D721Med (cell line): ENCODE measurements at regions not wholly inside any gene's neighbourhood (a gene's known extent, or its start where the extent isn't known, plus 50 kb on each side); places are given as distances from the start of the nearest gene placed in this dataset.

Experiments
- DNase-seq: peaks from one replicate; pipeline ENCODE4 v3.0.0; 2011; ENCODE audit warnings: low spot score; ENCODE audit not compliant: insufficient read length
- FAIRE-seq: peaks from 2 replicates; lab custom pipeline; 2011; peaks lifted over from hg19 to GRCh38; lab: Jason Lieb, UNC
- CTCF ChIP-seq: IDR thresholded peaks from 2 replicates; pipeline ENCODE4 v1.5.1; 2012; ENCODE audit warnings: mild to moderate bottlenecking, control low read depth; ENCODE audit not compliant: insufficient read depth; ENCODE audit errors: missing control alignments

DNA sequence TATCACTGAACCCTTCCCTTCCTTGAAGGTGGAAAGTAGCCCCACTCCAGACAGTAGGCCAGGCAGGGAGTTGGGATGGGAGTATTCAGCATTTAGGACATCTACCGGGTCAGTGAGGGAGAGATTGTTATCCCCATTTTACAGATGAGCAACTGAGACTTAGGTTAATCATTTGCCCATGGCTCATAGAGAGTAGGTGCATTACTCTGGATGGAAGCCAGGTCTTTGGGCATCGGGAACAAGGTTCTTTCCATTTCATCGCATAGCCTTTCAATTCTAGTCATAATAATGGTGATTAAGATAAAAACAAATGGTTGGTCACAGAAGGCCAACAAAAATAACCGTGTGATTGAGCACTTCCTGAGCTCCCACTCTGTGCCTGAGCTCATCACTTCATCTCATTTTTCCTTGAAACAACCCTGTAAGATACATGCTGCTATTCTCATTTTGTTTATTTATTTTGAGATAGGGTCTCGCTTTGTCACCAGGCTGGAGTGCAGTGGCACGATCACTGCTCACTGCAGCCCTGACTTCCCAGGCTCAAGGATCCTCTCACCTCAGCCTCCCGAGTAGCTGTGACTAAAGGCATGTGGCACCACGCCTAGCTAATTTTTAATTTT lies 64.8 kb downstream of the NAV1 start:
- TF ChIP-seq CTCF, result no peak
- no peak for DNase-seq
- FAIRE-seq, result no peak

- FAIRE-seq, result no peak
- TF ChIP-seq CTCF, result no peak
- DNase-seq, result no peak
Measured at GRCh38 chr1:201605385-201606010, 66.6 kb downstream of the NAV1 start.

DNA sequence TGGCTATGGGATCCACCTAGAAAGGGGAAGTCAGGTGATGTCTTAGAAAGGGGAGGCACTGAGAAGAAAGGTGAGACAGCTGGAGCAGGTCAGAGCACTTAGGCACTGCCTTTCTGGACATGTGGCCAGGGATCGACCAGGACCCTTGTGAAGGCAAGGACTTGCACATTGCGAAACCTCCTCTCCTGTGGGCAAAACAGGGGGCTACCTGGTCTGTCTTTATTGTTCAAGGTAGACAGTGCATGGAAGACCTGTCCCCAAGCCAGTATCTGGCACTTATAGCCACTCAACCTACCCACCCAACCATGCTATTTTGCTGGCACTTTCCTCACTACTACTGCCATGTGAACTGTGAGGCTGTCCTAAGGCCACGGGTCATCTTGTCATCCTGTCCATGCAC lies 67.2 kb downstream of the NAV1 start:
- TF ChIP-seq CTCF, result no peak
- DNase-seq, result no peak
- no peak for FAIRE-seq

DNA sequence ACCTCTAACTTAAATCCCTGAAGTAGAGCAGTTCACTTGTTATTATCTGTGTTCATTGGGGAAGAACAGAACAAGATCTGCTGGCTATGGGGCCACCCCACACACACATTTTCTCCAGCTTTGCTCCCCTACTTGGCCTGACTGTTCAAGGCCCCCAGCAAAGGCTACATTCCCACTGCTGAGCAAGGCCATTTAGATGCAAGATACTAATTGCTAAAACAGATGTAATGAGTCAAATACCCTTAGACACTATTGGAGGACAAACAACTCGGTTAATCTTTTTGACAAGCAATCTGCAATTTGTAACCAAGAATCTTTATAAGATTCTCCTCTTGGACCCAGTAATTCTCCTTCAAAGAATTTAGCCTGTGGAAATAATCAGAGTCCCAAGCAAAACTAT lies 67.7 kb downstream of the NAV1 start:
- FAIRE-seq (no peak), DNase-seq (no peak)
- no peak for TF ChIP-seq CTCF

GRCh38 chr1:201608635-201609395 lies 69.9 kb downstream of the NAV1 start:
- no peak for FAIRE-seq

GRCh38 chr1:201609661-201610318 lies 70.9 kb downstream of the NAV1 start:
- no peak for DNase-seq
- no peak for TF ChIP-seq CTCF
- FAIRE-seq, result no peak

More at GRCh38 chr1:201608635-201609395, 69.9 kb downstream of the NAV1 start:
- no peak for TF ChIP-seq CTCF
- no peak for DNase-seq

GRCh38 chr1:201610858-201611257 lies 71.9 kb downstream of the NAV1 start:
- no peak for TF ChIP-seq CTCF
- peak; percentile 64 for DNase-seq
- FAIRE-seq, result no peak
